Adrenal gland (tissue), 5 donors: ENCODE measurements at regions not wholly inside any gene's neighbourhood (a gene's known extent, or its start where the extent isn't known, plus 50 kb on each side); places are given as distances from the start of the nearest gene placed in this dataset.

ENCODE experiments used
- POLR2A ChIP-seq, 2 donors: fragments of 450-650 bp; IDR thresholded peaks; one replicate each; pipeline ENCODE4 v1.6.1; 2017; ENCODE audit warnings: antibody characterized with exemption in 2 of 2, mild to moderate bottlenecking in 2 of 2, moderate library complexity in 1 of 2
- TF ChIP-seq, protein P1 (sequence below), 6 experiments: fragments of 450-650 bp in 4 of 6; fragments of 200-600 bp in 2 of 6; sonication (generic) in 1 of 6; IDR thresholded peaks; 1 replicate in 5 of 6; 2 replicates in 1 of 6; pipeline versions ENCODE4 v1.5.1 to v1.8.0; 2016 to 2021; ENCODE audit warnings: antibody characterized with exemption in 6 of 6, mild to moderate bottlenecking in 2 of 6, moderate library complexity in 1 of 6
- donor health status: DM: no; HTN: no; CAD: no.

DNA sequence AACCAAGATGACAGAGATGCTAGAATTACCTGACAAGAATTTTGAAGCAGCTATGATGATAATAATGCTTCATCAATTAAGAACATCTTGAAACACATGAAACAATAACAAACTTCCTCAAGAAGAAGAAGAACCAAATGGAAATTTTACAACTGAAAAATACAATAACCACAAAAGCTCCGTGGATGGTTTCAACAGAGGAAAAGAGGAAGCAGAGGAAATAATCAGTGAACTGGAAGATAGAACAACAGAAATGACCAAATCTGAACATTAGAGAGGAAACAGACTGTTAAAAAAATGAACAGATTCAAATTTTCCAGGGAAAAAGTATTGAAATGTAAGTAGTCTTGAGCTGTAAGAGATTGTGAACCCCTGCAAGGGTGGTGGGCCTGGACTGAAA lies 62.8 kb upstream of the SLC35F4 start:
- TF ChIP-seq, protein P1, sequence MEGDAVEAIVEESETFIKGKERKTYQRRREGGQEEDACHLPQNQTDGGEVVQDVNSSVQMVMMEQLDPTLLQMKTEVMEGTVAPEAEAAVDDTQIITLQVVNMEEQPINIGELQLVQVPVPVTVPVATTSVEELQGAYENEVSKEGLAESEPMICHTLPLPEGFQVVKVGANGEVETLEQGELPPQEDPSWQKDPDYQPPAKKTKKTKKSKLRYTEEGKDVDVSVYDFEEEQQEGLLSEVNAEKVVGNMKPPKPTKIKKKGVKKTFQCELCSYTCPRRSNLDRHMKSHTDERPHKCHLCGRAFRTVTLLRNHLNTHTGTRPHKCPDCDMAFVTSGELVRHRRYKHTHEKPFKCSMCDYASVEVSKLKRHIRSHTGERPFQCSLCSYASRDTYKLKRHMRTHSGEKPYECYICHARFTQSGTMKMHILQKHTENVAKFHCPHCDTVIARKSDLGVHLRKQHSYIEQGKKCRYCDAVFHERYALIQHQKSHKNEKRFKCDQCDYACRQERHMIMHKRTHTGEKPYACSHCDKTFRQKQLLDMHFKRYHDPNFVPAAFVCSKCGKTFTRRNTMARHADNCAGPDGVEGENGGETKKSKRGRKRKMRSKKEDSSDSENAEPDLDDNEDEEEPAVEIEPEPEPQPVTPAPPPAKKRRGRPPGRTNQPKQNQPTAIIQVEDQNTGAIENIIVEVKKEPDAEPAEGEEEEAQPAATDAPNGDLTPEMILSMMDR (IDR thresholded peaks at IDR 0.05), result no peak
- TF ChIP-seq POLR2A (IDR thresholded peaks at IDR 0.05), result no peak
